H9 (cell line): ENCODE measurements at regions not wholly inside any gene's neighbourhood (a gene's known extent, or its start where the extent isn't known, plus 50 kb on each side); places are given as distances from the start of the nearest gene placed in this dataset.
A peak's percentile ranks its signal among the peaks of the same experiment; 100 is the strongest.

Experiments
- DNase-seq: peaks from one replicate; pipeline ENCODE4 v3.0.0-alpha.2; 2017
- H2AFZ ChIP-seq: one replicate; pipeline ENCODE4 v1.6.1; 2013; ENCODE audit warnings: mild to moderate bottlenecking, low read length, control low read depth, moderate library complexity
- H2AK5ac ChIP-seq: 2 replicates; pipeline ENCODE4 v1.6.1; 2013; ENCODE audit warnings: low read length, control low read depth, mixed read lengths; ENCODE audit not compliant: insufficient read length
- H2BK120ac ChIP-seq: one replicate; pipeline ENCODE4 v1.6.1; 2013; ENCODE audit warnings: low read depth, mild to moderate bottlenecking, low read length, control low read depth, inconsistent platforms; ENCODE audit not compliant: poor library complexity, severe bottlenecking
- H2BK12ac ChIP-seq: 2 replicates; pipeline ENCODE4 v1.6.1; 2013; ENCODE audit warnings: low read length, control low read depth, mixed read lengths, low read depth; ENCODE audit not compliant: insufficient read length
- H2BK15ac ChIP-seq: 2 replicates; pipeline ENCODE4 v1.6.1; 2013; ENCODE audit warnings: low read depth, low read length, control low read depth
- H2BK20ac ChIP-seq: one replicate; pipeline ENCODE4 v1.6.1; 2013; ENCODE audit warnings: low read depth, mild to moderate bottlenecking, low read length, control low read depth, inconsistent platforms; ENCODE audit not compliant: poor library complexity, severe bottlenecking
- H2BK5ac ChIP-seq: 2 replicates; pipeline ENCODE4 v1.6.1; 2013; ENCODE audit warnings: low read length, control low read depth, mixed read lengths; ENCODE audit not compliant: insufficient read length
- H3K14ac ChIP-seq: 2 replicates; pipeline ENCODE4 v1.6.1; 2013; ENCODE audit warnings: low read length, control low read depth; ENCODE audit not compliant: insufficient read depth
- H3K18ac ChIP-seq: 2 replicates; pipeline ENCODE4 v1.6.1; 2013; ENCODE audit warnings: low read depth, mild to moderate bottlenecking, mixed read lengths, low read length, control low read depth; ENCODE audit not compliant: insufficient read length
- H3K23ac ChIP-seq: 2 replicates; pipeline ENCODE4 v1.6.1; 2013; ENCODE audit warnings: low read length, control low read depth, mixed read lengths, low read depth; ENCODE audit not compliant: insufficient read length
- H3K23me2 ChIP-seq: 2 replicates; pipeline ENCODE4 v1.6.1; 2013; ENCODE audit warnings: low read depth, mild to moderate bottlenecking, mixed read lengths, low read length, control low read depth; ENCODE audit not compliant: insufficient read length, poor library complexity, severe bottlenecking
- H3K27ac ChIP-seq: 2 replicates; pipeline ENCODE4 v1.5.1; 2013; ENCODE audit warnings: low read length, control low read depth, mixed read lengths, low read depth; ENCODE audit not compliant: insufficient read length
- H3K27me3 ChIP-seq: 2 replicates; pipeline ENCODE4 v1.6.1; 2013; ENCODE audit warnings: low read length, control low read depth, inconsistent platforms; ENCODE audit not compliant: insufficient read depth
- H3K4ac ChIP-seq: 2 replicates; pipeline ENCODE4 v1.6.1; 2013; ENCODE audit warnings: low read depth, mild to moderate bottlenecking, control low read depth, inconsistent platforms, low read length, moderate library complexity
- H3K4me1 ChIP-seq: 2 replicates; pipeline ENCODE4 v1.6.1; 2013; ENCODE audit warnings: low read length, control low read depth, inconsistent platforms; ENCODE audit not compliant: insufficient read depth
- H3K4me2 ChIP-seq: 2 replicates; pipeline ENCODE4 v1.6.1; 2013; ENCODE audit warnings: low read length, control low read depth, mixed read lengths; ENCODE audit not compliant: insufficient read length, insufficient read depth
- H3K56ac ChIP-seq: 2 replicates; pipeline ENCODE4 v1.6.1; 2013; ENCODE audit warnings: low read depth, mild to moderate bottlenecking, mixed read lengths, low read length, control low read depth; ENCODE audit not compliant: insufficient read length
- H3K79me1 ChIP-seq: 2 replicates; pipeline ENCODE4 v1.6.1; 2013; ENCODE audit warnings: low read depth, mild to moderate bottlenecking, moderate library complexity, low read length, control low read depth, inconsistent platforms; ENCODE audit not compliant: insufficient read depth, poor library complexity, severe bottlenecking
- H3K79me2 ChIP-seq: 2 replicates; pipeline ENCODE4 v1.6.1; 2013; ENCODE audit warnings: low read length, control low read depth, inconsistent platforms; ENCODE audit not compliant: insufficient read depth
- H3K9ac ChIP-seq: 2 replicates; pipeline ENCODE4 v1.6.1; 2013; ENCODE audit warnings: low read length, control low read depth, mixed read lengths; ENCODE audit not compliant: insufficient read length; ENCODE audit errors: extremely low read depth
- H3K9me3 ChIP-seq: one replicate; pipeline ENCODE4 v1.6.1; 2013; ENCODE audit warnings: low read depth, low read length, inconsistent platforms; ENCODE audit not compliant: control insufficient read depth
- H3T11ph ChIP-seq: one replicate; pipeline ENCODE4 v1.6.1; 2013; ENCODE audit warnings: mild to moderate bottlenecking, low read length, control low read depth, inconsistent platforms
- H4K20me1 ChIP-seq: one replicate; pipeline ENCODE4 v1.6.1; 2013; ENCODE audit not compliant: control insufficient read depth, insufficient read length, insufficient read depth
- H4K5ac ChIP-seq: 2 replicates; pipeline ENCODE4 v1.6.1; 2013; ENCODE audit warnings: low read depth, mild to moderate bottlenecking, mixed read lengths, low read length, control low read depth; ENCODE audit not compliant: insufficient read length
- H4K8ac ChIP-seq: replicated peaks from 2 replicates; pipeline ENCODE4 v1.6.1; 2013; ENCODE audit warnings: low read length, control low read depth, mixed read lengths, low read depth; ENCODE audit not compliant: insufficient read length
- H4K91ac ChIP-seq: 2 replicates; pipeline ENCODE4 v1.6.1; 2013; ENCODE audit warnings: low read depth, mild to moderate bottlenecking, moderate library complexity, mixed read lengths, low read length, control low read depth; ENCODE audit not compliant: insufficient read length
- H3K27ac Mint-ChIP-seq, 3 experiments: 2 replicates in 2 of 3; 3 replicates in 1 of 3; pipeline ENCODE4 v1.8.0; 2020 to 2021; ENCODE audit warnings: mixed read lengths in 3 of 3, mild to moderate bottlenecking in 1 of 3, moderate library complexity in 1 of 3
- H3K27me3 Mint-ChIP-seq: 2 replicates; pipeline ENCODE4 v1.8.0; 2021; ENCODE audit warnings: low read depth, mild to moderate bottlenecking, moderate library complexity, mixed read lengths
- H3K36me3 Mint-ChIP-seq, 3 experiments: 2 replicates in 2 of 3; 3 replicates in 1 of 3; pipeline ENCODE4 v1.8.0; 2020 to 2021; ENCODE audit warnings: low read depth in 3 of 3, mixed read lengths in 3 of 3; ENCODE audit not compliant: insufficient read depth in 1 of 3
- H3K4me1 Mint-ChIP-seq, 2 experiments: 2 replicates each; pipeline ENCODE4 v1.8.0; 2020; ENCODE audit warnings: mixed read lengths in 2 of 2
- H3K4me3 Mint-ChIP-seq, 2 experiments: 2 replicates in 1 of 2; 3 replicates in 1 of 2; pipeline ENCODE4 v1.8.0; 2020 to 2021; ENCODE audit warnings: mild to moderate bottlenecking in 2 of 2, mixed read lengths in 2 of 2, moderate library complexity in 1 of 2
- H3K9me3 Mint-ChIP-seq, 2 experiments: 2 replicates in 1 of 2; 3 replicates in 1 of 2; pipeline ENCODE4 v1.8.0; 2020; ENCODE audit warnings: mild to moderate bottlenecking in 2 of 2, mixed read lengths in 2 of 2, moderate library complexity in 1 of 2
- WGBS: extraction: QIAGEN DNeasy Blood & Tissue Kit; methylation state at CpG from one replicate; pipeline ENCODE4 v1.1.7; 2013; ENCODE audit warnings: missing lambda C conversion rate, low lambda C conversion rate, mixed read lengths; ENCODE audit not compliant: insufficient read length; ENCODE audit errors: extremely low coverage; 5-methylcytosine and 5-hydroxymethylcytosine counted together
- TF ChIP-seq, protein P1 (sequence below): fragments of 200-600 bp; sonication (generic); conservative IDR thresholded peaks from 3 replicates; pipeline ENCODE4 v1.8.0; 2021; ENCODE audit warnings: antibody characterized with exemption, mild to moderate bottlenecking

DNA sequence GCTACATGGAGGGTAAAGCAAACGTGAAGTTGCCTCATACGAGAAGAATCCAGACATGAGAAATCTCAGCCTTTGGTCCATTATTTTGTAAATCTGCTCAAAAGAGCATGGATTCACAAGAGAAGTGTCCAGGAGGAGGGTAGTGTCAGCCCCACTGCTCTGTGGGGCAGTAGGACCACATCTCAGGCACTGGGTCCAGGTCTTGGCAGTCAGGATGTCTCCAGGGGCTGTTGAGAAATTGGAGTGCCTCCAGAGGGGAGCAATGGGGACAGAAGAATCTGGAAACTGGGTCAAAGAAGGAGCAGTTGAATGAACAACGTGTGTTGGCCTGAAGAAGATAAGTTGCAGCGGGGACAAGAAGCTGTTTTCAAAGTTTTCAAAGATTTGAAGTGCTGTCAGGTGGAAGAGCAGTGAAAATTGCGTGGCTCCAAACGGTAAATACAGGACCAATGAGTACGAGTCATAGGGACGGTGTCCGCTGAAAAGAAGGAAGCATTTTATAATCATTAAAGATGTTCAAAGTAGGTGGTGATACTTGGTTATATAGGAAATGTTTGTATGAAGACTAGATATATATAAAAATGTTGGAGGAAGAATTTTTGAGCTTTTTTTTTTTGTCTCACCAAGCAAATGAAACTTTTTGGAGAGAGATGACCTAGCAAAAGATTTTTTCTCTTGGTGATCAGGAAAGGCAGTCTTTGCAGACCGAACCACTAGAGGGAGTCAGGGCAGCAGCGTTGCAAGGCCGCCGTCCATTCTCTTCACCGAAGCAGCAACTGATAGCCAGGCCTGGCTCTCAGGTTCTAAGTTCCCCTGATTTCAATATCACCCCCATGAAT is 57.1 kb upstream of the ZBED3 start:
- peaks cover 4 to 16% of the 10 kb centered on the region in 2 experiments; a peak in 2 of 4 replicates for H3K4me1 Mint-ChIP-seq
- Histone ChIP-seq H3K79me1 (no peaks in the 10 kb centered on the region), H3K9ac (no peak overlapping the region), H2BK12ac (no peak overlapping the region), H3K18ac (no peak overlapping the region), H3K23ac (no peak overlapping the region), H2BK120ac (no peak overlapping the region), H4K20me1 (no peaks in the 10 kb centered on the region), H3K4me2 (no peak overlapping the region), H3T11ph (no peak overlapping the region), H2BK20ac (no peak overlapping the region), H4K91ac (no peak overlapping the region), H3K4me1 (no peaks in the 10 kb centered on the region), H3K9me3 (no peaks in the 10 kb centered on the region), H3K79me2 (no peaks in the 10 kb centered on the region), H3K56ac (no peak overlapping the region), H2AK5ac (no peak overlapping the region), H4K5ac (no peak overlapping the region), H4K8ac (no peak overlapping the region), H3K27me3 (no peaks in the 10 kb centered on the region), H3K4ac (no peak overlapping the region), H2AFZ (no peak overlapping the region), H3K23me2 (no peaks in the 10 kb centered on the region), H3K14ac (no peak overlapping the region), H2BK5ac (no peak overlapping the region), H3K27ac (no peak overlapping the region), H2BK15ac (no peak overlapping the region)
- peaks cover 0 to 3% of the 10 kb centered on the region in 2 experiments; a peak in 2 of 5 replicates for H3K9me3 Mint-ChIP-seq
- peak overlapping the region in 1 of 3 experiments; percentile 63; a peak in 4 of 7 replicates for H3K27ac Mint-ChIP-seq
- TF ChIP-seq, protein P1, sequence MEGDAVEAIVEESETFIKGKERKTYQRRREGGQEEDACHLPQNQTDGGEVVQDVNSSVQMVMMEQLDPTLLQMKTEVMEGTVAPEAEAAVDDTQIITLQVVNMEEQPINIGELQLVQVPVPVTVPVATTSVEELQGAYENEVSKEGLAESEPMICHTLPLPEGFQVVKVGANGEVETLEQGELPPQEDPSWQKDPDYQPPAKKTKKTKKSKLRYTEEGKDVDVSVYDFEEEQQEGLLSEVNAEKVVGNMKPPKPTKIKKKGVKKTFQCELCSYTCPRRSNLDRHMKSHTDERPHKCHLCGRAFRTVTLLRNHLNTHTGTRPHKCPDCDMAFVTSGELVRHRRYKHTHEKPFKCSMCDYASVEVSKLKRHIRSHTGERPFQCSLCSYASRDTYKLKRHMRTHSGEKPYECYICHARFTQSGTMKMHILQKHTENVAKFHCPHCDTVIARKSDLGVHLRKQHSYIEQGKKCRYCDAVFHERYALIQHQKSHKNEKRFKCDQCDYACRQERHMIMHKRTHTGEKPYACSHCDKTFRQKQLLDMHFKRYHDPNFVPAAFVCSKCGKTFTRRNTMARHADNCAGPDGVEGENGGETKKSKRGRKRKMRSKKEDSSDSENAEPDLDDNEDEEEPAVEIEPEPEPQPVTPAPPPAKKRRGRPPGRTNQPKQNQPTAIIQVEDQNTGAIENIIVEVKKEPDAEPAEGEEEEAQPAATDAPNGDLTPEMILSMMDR, result peak; percentile 92
- H3K36me3 Mint-ChIP-seq, result peaks cover 0 to 9% (median 2%) of the 10 kb centered on the region in 3 experiments; a peak in 3 of 7 replicates
- DNase-seq, result peak; percentile 72
- WGBS, result no CpG with 5 or more reads among the region's 14 CpGs
- H3K27me3 Mint-ChIP-seq, result no peaks in the 10 kb centered on the region
- no peak overlapping the region for H3K4me3 Mint-ChIP-seq
